ENCODE measurements at regions not wholly inside any gene's neighbourhood (a gene's known extent, or its start where the extent isn't known, plus 50 kb on each side); places are given as distances from the start of the nearest gene placed in this dataset.

GRCh38 chr9:81861644-81862043 is 66.6 kb upstream of the SPATA31D4 start:
- no peak for TF ChIP-seq CTCF (IDR thresholded peaks at IDR 0.05; ENCODE audit: extremely low read depth in 1 of 2, insufficient read depth in 1 of 2, low read depth in 1 of 2, low read length in 2 of 2)
- no peak for TF ChIP-seq EZH2 (IDR thresholded peaks at IDR 0.05; ENCODE audit: borderline replicate concordance, low read depth, low read length, severe bottlenecking)
- TF ChIP-seq POLR2A (IDR thresholded peaks at IDR 0.05; ENCODE audit: low read depth, low read length): no peak
- TF ChIP-seq POLR2AphosphoS5 (IDR thresholded peaks at IDR 0.05; ENCODE audit: insufficient read depth, low read depth, low read length): no peak
- TF ChIP-seq MAX (IDR thresholded peaks at IDR 0.05; ENCODE audit: insufficient read depth, insufficient read length): no peak
- no peak for TF ChIP-seq JUN (IDR thresholded peaks at IDR 0.05; ENCODE audit: borderline replicate concordance, insufficient read depth, insufficient read length, low read depth)
- TF ChIP-seq FOS (IDR thresholded peaks at IDR 0.05; ENCODE audit: borderline replicate concordance, insufficient read depth, low read length): peak; percentile 10
- TF ChIP-seq MYC (IDR thresholded peaks at IDR 0.05; ENCODE audit: low read depth, low read length): no peak
- TF ChIP-seq GATA2 (IDR thresholded peaks at IDR 0.05; ENCODE audit: insufficient read depth, insufficient read length, low read depth, low read length): no peak

All from endothelial cell of umbilical vein (primary cell).